ENCODE measurements at regions not wholly inside any gene's neighbourhood (a gene's known extent, or its start where the extent isn't known, plus 50 kb on each side); places are given as distances from the start of the nearest gene placed in this dataset.

- Histone ChIP-seq H3K4me3 (replicated peaks in 1 of 3) (no peak overlapping the region), H3K9me3 (no peaks in the 10 kb centered on the region), H3K4me1 (no peaks in the 10 kb centered on the region), H3K27ac (no peak overlapping the region), H3K27me3 (no peaks in the 10 kb centered on the region), H3K36me3 (no peaks in the 10 kb centered on the region)
- TF ChIP-seq POLR2A (IDR thresholded peaks at IDR 0.05) (no peak), CTCF (IDR thresholded peaks at IDR 0.05) (no peak)
- intact Hi-C loops (cut with DNase I), result no loop called here
- DNase-seq, result no peak
- 19 to 23% methylated on average over 1 of the region's 1 CpG for WGBS, 2 donors
Observed at GRCh38 chr5:98518754-98519153, 254.7 kb upstream of the RGMB start.

GRCh38 chr5:98519571-98519970 is 253.9 kb upstream of the RGMB start:
- DNase-seq, result no peak

GRCh38 chr5:98521821-98522220 is 251.6 kb upstream of the RGMB start:
- no peaks in the 10 kb centered on the region for H3K36me3 ChIP-seq
- H3K27me3 ChIP-seq, result no peaks in the 10 kb centered on the region
- H3K4me1 ChIP-seq, result no peaks in the 10 kb centered on the region
- no peaks in the 10 kb centered on the region for H3K9me3 ChIP-seq
- H3K4me3 ChIP-seq (replicated peaks in 1 of 3), result no peak overlapping the region
- DNase-seq, result no peak
- intact Hi-C loops (cut with DNase I), result no loop called here
- no peak overlapping the region for H3K27ac ChIP-seq
- 85 to 98% methylated on average over 3 of the region's 3 CpGs for WGBS, 2 donors
- TF ChIP-seq CTCF (IDR thresholded peaks at IDR 0.05), result no peak
- TF ChIP-seq POLR2A (IDR thresholded peaks at IDR 0.05), result no peak

More at GRCh38 chr5:98519571-98519970, 253.9 kb upstream of the RGMB start:
- Histone ChIP-seq H3K9me3 (no peaks in the 10 kb centered on the region), H3K27me3 (no peaks in the 10 kb centered on the region), H3K4me3 (replicated peaks in 1 of 3) (no peak overlapping the region), H3K27ac (no peak overlapping the region), H3K4me1 (no peaks in the 10 kb centered on the region), H3K36me3 (no peaks in the 10 kb centered on the region)
- TF ChIP-seq CTCF (IDR thresholded peaks at IDR 0.05) (no peak), POLR2A (IDR thresholded peaks at IDR 0.05) (no peak)
- intact Hi-C loops (cut with DNase I), result no loop called here
- 79% methylated on average over 4 of the region's 4 CpGs for WGBS, 2 donors

GRCh38 chr5:98524773-98525172 is 248.7 kb upstream of the RGMB start:
- Histone ChIP-seq H3K4me1 (no peaks in the 10 kb centered on the region), H3K9me3 (no peaks in the 10 kb centered on the region), H3K4me3 (replicated peaks in 1 of 3) (no peak overlapping the region), H3K27ac (no peak overlapping the region), H3K36me3 (no peaks in the 10 kb centered on the region), H3K27me3 (no peaks in the 10 kb centered on the region)
- intact Hi-C loops (cut with DNase I), result no loop called here
- DNase-seq, result no peak
- TF ChIP-seq CTCF (IDR thresholded peaks at IDR 0.05) (no peak), POLR2A (IDR thresholded peaks at IDR 0.05) (no peak)

- TF ChIP-seq POLR2A (IDR thresholded peaks at IDR 0.05), result no peak
- no peak for TF ChIP-seq CTCF (IDR thresholded peaks at IDR 0.05)
- intact Hi-C loops (cut with DNase I), result no loop called here
- Histone ChIP-seq H3K4me3 (replicated peaks in 1 of 3) (no peak overlapping the region), H3K27ac (no peak overlapping the region), H3K4me1 (no peaks in the 10 kb centered on the region), H3K27me3 (no peaks in the 10 kb centered on the region), H3K9me3 (no peaks in the 10 kb centered on the region), H3K36me3 (no peaks in the 10 kb centered on the region)
- DNase-seq, result no peak
Observed at GRCh38 chr5:98527846-98528245, 245.6 kb upstream of the RGMB start.
